OCI-LY1 (cell line): ENCODE measurements at regions not wholly inside any gene's neighbourhood (a gene's known extent, or its start where the extent isn't known, plus 50 kb on each side); places are given as distances from the start of the nearest gene placed in this dataset.

ENCODE experiments used
- H2AFZ ChIP-seq: fragments of 200-600 bp; sonication (generic), shearing (Covaris generic); 2 replicates; pipeline ENCODE4 v1.6.0; 2014; ENCODE audit warnings: antibody characterized with exemption, mild to moderate bottlenecking, low read length
- H3F3A ChIP-seq: fragments of 200-600 bp; sonication (generic), shearing (Covaris generic); 2 replicates; pipeline ENCODE4 v1.6.0; 2014; ENCODE audit warnings: mild to moderate bottlenecking, antibody characterized with exemption, low read length, moderate library complexity; ENCODE audit not compliant: insufficient read depth
- H3K27ac ChIP-seq: fragments of 200-600 bp; sonication (generic); 2 replicates; pipeline ENCODE4 v1.5.1; 2014; ENCODE audit warnings: low read length, mixed run types, mild to moderate bottlenecking, low read depth; ENCODE audit not compliant: poor library complexity, severe bottlenecking
- H3K27me3 ChIP-seq: fragments of 200-600 bp; sonication (generic); 2 replicates; pipeline ENCODE4 v1.6.0; 2014; ENCODE audit warnings: antibody characterized with exemption, mild to moderate bottlenecking, low read length, moderate library complexity; ENCODE audit not compliant: insufficient read depth
- H3K36me3 ChIP-seq: fragments of 200-600 bp; sonication (generic); 2 replicates; pipeline ENCODE4 v1.6.1; 2014; ENCODE audit warnings: mild to moderate bottlenecking, antibody characterized with exemption, low read length, moderate library complexity, mixed read lengths; ENCODE audit not compliant: insufficient read depth
- H3K4me1 ChIP-seq: fragments of 200-600 bp; sonication (generic); 2 replicates; pipeline ENCODE4 v1.5.1; 2014; ENCODE audit warnings: mild to moderate bottlenecking, low read length, moderate library complexity; ENCODE audit not compliant: insufficient read depth, severe bottlenecking
- H3K4me2 ChIP-seq: fragments of 200-600 bp; sonication (generic), shearing (Covaris generic); 2 replicates; pipeline ENCODE4 v1.6.1; 2014; ENCODE audit warnings: low read length
- H3K4me3 ChIP-seq: fragments of 200-600 bp; sonication (generic); 2 replicates; pipeline ENCODE4 v1.5.1; 2014; ENCODE audit warnings: low read length, low read depth, mild to moderate bottlenecking, mixed read lengths; ENCODE audit not compliant: poor library complexity, severe bottlenecking
- H3K79me2 ChIP-seq: fragments of 200-600 bp; shearing (Covaris generic); 2 replicates; pipeline ENCODE4 v1.6.1; 2016; ENCODE audit warnings: mixed run types, low read length, mixed read lengths; ENCODE audit not compliant: insufficient read depth
- H3K9ac ChIP-seq: fragments of 200-600 bp; sonication (generic), shearing (Covaris generic); 2 replicates; pipeline ENCODE4 v1.6.1; 2014; ENCODE audit warnings: mild to moderate bottlenecking, low read length, mixed read lengths
- H3K9me2 ChIP-seq: fragments of 200-600 bp; sonication (generic), shearing (Covaris generic); 2 replicates; pipeline ENCODE4 v1.6.1; 2014; ENCODE audit warnings: low read depth, mild to moderate bottlenecking, low read length, mixed read lengths
- H3K9me3 ChIP-seq: fragments of 200-600 bp; shearing (Covaris generic); 2 replicates; pipeline ENCODE4 v1.6.1; 2014; ENCODE audit warnings: low read length, mixed read lengths
- H4K20me1 ChIP-seq: fragments of 200-600 bp; sonication (generic), shearing (Covaris generic); 2 replicates; pipeline ENCODE4 v1.6.0; 2016; ENCODE audit warnings: mild to moderate bottlenecking, low read length; ENCODE audit not compliant: insufficient read depth
- EZH2 ChIP-seq: fragments of 200-600 bp; sonication (generic), shearing (Covaris generic); IDR thresholded peaks from 2 replicates; pipeline ENCODE4 v1.8.0; 2017; ENCODE audit warnings: borderline replicate concordance, mixed run types, mild to moderate bottlenecking, antibody characterized with exemption, low read length, moderate library complexity, mixed read lengths
- TF ChIP-seq, protein P1 (sequence below): fragments of 200-600 bp; sonication (generic), shearing (Covaris generic); IDR thresholded peaks from 2 replicates; pipeline ENCODE4 v1.5.1; 2017; ENCODE audit warnings: mild to moderate bottlenecking, antibody characterized with exemption, low read length, moderate library complexity, mixed read lengths

DNA sequence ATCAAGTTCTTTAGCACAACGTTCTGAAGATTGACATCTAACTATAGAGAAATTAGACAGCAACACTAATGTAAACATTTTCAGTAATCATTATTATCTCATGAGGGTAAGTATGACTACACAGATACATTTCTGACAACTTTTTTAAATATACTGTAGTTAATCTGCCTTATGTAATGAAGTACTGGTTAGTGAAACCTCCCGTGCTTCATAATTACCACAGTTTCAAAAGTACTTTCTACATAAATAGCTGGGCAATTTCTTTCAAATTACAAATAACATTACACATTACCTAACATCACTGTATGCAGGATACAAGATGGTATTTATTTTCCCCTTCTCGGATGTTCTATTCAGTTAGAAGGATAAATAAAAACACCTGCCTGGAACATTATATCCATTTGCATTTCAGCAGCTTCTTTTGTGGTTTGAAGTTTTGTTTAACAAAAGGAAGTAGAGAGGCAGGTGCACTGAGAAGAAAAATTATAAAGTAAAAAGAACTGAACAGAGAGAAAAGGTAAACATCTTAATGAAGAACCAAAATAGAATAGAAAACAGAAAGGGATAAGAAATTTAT, 1241.5 kb upstream of the GBE1 start:
- H4K20me1 ChIP-seq, result no peaks in the 10 kb centered on the region
- no peaks in the 10 kb centered on the region for H3F3A ChIP-seq
- peak overlapping the region; percentile 64 for H3K4me2 ChIP-seq

DNA sequence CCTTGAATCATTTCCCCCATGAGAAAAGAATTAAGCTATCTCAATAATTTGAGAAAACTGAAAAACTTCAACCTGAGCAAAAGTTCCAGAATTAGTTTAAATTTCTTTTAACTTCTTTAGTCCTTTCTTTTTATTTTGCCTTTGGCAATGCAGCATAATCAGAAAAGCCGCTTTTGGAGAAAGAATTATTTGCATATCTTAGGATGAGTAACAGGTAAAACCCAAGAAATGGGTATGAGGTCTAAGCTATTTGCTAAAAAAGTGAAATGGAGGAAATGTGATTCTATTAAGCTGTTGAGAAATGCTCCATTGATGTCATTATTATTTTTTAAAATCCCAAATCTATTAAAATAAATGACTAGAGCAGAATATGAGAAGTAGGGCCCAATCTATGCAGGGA, 1238.3 kb upstream of the GBE1 start:
- no peak overlapping the region for H3K4me2 ChIP-seq
- H3K4me3 ChIP-seq, result no peak overlapping the region
- no peak overlapping the region for H3K9ac ChIP-seq
- no peaks in the 10 kb centered on the region for H3K79me2 ChIP-seq
- H3K27me3 ChIP-seq, result no peaks in the 10 kb centered on the region
- H3K36me3 ChIP-seq, result peaks cover 7% of the 10 kb centered on the region; the same call in 1 of the 2 replicates
- no peaks in the 10 kb centered on the region for H4K20me1 ChIP-seq
- H3K27ac ChIP-seq, result peak overlapping the region; percentile 99
- no peaks in the 10 kb centered on the region for H3K9me2 ChIP-seq
- H3K4me1 ChIP-seq, result peaks cover 55% of the 10 kb centered on the region
- peaks cover 3% of the 10 kb centered on the region; the same call in 1 of the 2 replicates for H3K9me3 ChIP-seq
- no peak for TF ChIP-seq EZH2
- TF ChIP-seq, protein P1, sequence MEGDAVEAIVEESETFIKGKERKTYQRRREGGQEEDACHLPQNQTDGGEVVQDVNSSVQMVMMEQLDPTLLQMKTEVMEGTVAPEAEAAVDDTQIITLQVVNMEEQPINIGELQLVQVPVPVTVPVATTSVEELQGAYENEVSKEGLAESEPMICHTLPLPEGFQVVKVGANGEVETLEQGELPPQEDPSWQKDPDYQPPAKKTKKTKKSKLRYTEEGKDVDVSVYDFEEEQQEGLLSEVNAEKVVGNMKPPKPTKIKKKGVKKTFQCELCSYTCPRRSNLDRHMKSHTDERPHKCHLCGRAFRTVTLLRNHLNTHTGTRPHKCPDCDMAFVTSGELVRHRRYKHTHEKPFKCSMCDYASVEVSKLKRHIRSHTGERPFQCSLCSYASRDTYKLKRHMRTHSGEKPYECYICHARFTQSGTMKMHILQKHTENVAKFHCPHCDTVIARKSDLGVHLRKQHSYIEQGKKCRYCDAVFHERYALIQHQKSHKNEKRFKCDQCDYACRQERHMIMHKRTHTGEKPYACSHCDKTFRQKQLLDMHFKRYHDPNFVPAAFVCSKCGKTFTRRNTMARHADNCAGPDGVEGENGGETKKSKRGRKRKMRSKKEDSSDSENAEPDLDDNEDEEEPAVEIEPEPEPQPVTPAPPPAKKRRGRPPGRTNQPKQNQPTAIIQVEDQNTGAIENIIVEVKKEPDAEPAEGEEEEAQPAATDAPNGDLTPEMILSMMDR, result no peak
- H2AFZ ChIP-seq, result peak overlapping the region; percentile 92
- H3F3A ChIP-seq, result no peaks in the 10 kb centered on the region

More for the DNA sequence above, 1241.5 kb upstream of the GBE1 start:
- TF ChIP-seq EZH2, result no peak
- TF ChIP-seq, protein P1, result no peak
- peak overlapping the region; percentile 99 for H3K27ac ChIP-seq
- no peaks in the 10 kb centered on the region for H3K9me2 ChIP-seq
- peak overlapping the region; percentile 80; the same call in 1 of the 2 replicates for H2AFZ ChIP-seq
- peak overlapping the region; percentile 59 for H3K9ac ChIP-seq
- no peaks in the 10 kb centered on the region for H3K79me2 ChIP-seq
- peaks cover 65% of the 10 kb centered on the region for H3K4me1 ChIP-seq
- H3K4me3 ChIP-seq, result peak overlapping the region; percentile 45
- H3K9me3 ChIP-seq, result peaks cover 3% of the 10 kb centered on the region; the same call in 1 of the 2 replicates
- peaks cover 7% of the 10 kb centered on the region; the same call in 1 of the 2 replicates for H3K36me3 ChIP-seq
- no peaks in the 10 kb centered on the region for H3K27me3 ChIP-seq

DNA sequence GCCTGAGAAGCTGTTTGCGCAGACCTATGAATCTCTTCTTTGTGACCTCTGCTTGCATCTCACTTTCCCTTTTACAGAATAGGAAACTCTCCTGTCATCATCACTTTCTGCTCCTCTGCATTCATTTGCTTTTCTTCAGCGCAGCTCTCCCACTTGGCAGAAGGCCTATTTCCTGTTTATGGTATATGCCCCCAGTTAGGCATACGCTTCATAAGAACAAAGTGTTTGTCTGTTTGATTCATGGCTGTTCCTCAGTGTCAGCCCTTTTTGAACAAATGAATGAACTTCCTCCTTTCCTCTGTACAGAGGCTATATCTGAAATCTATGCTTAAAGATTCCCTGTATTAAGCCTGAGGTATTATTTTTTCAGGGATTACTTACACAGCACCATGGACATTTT, 1216.9 kb upstream of the GBE1 start:
- H3K79me2 ChIP-seq, result no peaks in the 10 kb centered on the region
- H3K9me2 ChIP-seq, result no peaks in the 10 kb centered on the region
- no peak overlapping the region for H3K4me2 ChIP-seq
- no peak for TF ChIP-seq EZH2
- TF ChIP-seq, protein P1, result no peak
- no peak overlapping the region for H2AFZ ChIP-seq
- H3K4me3 ChIP-seq, result no peak overlapping the region
- H3K27ac ChIP-seq, result no peak overlapping the region
- H3F3A ChIP-seq, result no peaks in the 10 kb centered on the region
- H4K20me1 ChIP-seq, result no peaks in the 10 kb centered on the region
- H3K9me3 ChIP-seq, result 0 out of 2 replicates have a peak, but pooled peaks cover 2% of the 10 kb centered on the region
- no peaks in the 10 kb centered on the region for H3K27me3 ChIP-seq
- H3K4me1 ChIP-seq, result peaks cover 6% of the 10 kb centered on the region
- H3K36me3 ChIP-seq, result no peaks in the 10 kb centered on the region
- no peak overlapping the region for H3K9ac ChIP-seq
